ENCODE measurements at regions not wholly inside any gene's neighbourhood (a gene's known extent, or its start where the extent isn't known, plus 50 kb on each side); places are given as distances from the start of the nearest gene placed in this dataset.
A peak's percentile ranks its signal among the peaks of the same experiment; 100 is the strongest.

DNA sequence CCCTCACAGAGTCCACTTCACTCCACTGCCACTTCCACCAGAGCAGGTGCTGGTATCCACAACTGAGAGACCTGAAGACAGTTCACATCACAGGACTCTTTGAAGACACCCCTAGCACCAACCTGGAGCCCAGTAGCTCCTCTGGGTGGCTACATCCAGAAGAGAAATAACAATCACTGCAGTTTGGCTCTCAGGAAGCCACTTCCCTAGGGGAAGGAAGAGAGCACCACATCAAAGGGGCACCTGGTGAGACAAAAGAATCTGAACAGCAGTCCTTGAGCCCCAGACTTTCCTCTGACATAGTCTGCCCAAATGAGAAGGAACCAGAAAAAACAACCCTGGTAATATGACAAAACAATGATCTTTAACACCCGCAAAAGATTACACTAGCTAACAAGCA lies 113.2 kb downstream of the TENT5C start:
- TF ChIP-seq, protein P1, sequence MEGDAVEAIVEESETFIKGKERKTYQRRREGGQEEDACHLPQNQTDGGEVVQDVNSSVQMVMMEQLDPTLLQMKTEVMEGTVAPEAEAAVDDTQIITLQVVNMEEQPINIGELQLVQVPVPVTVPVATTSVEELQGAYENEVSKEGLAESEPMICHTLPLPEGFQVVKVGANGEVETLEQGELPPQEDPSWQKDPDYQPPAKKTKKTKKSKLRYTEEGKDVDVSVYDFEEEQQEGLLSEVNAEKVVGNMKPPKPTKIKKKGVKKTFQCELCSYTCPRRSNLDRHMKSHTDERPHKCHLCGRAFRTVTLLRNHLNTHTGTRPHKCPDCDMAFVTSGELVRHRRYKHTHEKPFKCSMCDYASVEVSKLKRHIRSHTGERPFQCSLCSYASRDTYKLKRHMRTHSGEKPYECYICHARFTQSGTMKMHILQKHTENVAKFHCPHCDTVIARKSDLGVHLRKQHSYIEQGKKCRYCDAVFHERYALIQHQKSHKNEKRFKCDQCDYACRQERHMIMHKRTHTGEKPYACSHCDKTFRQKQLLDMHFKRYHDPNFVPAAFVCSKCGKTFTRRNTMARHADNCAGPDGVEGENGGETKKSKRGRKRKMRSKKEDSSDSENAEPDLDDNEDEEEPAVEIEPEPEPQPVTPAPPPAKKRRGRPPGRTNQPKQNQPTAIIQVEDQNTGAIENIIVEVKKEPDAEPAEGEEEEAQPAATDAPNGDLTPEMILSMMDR (IDR thresholded peaks at IDR 0.05; ENCODE audit: unreplicated experiment), result no peak
- no peak overlapping the region for H3K27ac Mint-ChIP-seq
- DNase-seq (ENCODE audit: low spot score in 2 of 2, unreplicated experiment in 2 of 2), result no peak
- no peak overlapping the region for H3K4me3 Mint-ChIP-seq
- no peaks in the 10 kb centered on the region for H3K4me1 Mint-ChIP-seq
- H3K27me3 Mint-ChIP-seq (ENCODE audit: low read depth), result peaks cover 4% of the 10 kb centered on the region
- peaks cover 6% of the 10 kb centered on the region for H3K36me3 Mint-ChIP-seq
- H3K9me3 Mint-ChIP-seq, result peaks cover 58% of the 10 kb centered on the region

DNA sequence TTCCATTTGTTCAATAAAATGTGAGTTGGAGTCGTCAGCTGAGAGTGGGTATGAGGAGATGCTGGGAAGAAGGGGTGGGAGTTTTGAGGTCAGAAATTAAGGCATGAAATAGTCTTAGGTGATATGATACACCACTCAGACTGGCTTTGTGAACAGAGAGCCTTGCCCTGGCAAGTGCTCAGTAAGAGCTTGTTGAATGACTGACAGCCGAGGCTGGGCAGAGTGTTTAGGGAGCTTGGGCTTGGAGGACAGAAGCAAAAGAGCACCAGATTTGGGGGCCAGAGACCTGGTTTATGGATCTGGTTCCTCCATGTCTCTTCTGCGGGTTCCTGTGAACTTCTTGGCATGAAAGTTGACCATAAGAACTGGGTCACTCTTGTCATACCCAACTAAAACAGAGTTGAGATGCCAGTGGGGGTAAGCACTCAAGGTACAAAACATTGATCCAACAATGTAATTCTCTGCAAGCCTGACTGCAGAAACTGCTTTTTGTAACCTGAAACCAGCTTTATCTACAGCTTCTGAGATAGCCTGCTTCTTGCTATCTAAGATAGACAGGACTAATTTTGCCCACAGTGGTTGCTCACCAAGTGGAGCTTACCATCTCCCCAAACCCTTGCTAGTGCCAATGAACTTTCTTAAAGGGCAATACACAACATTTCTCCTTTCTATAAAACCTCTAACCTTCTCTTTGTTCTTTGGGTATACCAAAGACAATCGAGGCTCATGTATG lies 126.4 kb downstream of the TENT5C start:
- Mint-ChIP-seq H3K4me1 (peaks cover 21% of the 10 kb centered on the region), H3K4me3 (no peak overlapping the region), H3K27ac (no peak overlapping the region), H3K9me3 (peaks cover 24% of the 10 kb centered on the region), H3K36me3 (no peaks in the 10 kb centered on the region), H3K27me3 (ENCODE audit: low read depth) (no peaks in the 10 kb centered on the region)
- TF ChIP-seq, protein P1 (IDR thresholded peaks at IDR 0.05; ENCODE audit: unreplicated experiment), result no peak
- no peak for DNase-seq (ENCODE audit: low spot score in 2 of 2, unreplicated experiment in 2 of 2)

GRCh38 chr1:117732956-117733355 lies 127.1 kb downstream of the TENT5C start:
- TF ChIP-seq, protein P1 (IDR thresholded peaks at IDR 0.05; ENCODE audit: unreplicated experiment), result no peak
- Mint-ChIP-seq H3K36me3 (no peaks in the 10 kb centered on the region), H3K4me1 (peaks cover 21% of the 10 kb centered on the region), H3K4me3 (no peak overlapping the region), H3K27ac (no peak overlapping the region), H3K27me3 (ENCODE audit: low read depth) (no peaks in the 10 kb centered on the region), H3K9me3 (peaks cover 20% of the 10 kb centered on the region)
- no peak for DNase-seq (ENCODE audit: low spot score in 2 of 2, unreplicated experiment in 2 of 2)

- H3K4me1 Mint-ChIP-seq, result peaks cover 21% of the 10 kb centered on the region
- DNase-seq (ENCODE audit: low spot score in 2 of 2, unreplicated experiment in 2 of 2), result no peak
- no peaks in the 10 kb centered on the region for H3K27me3 Mint-ChIP-seq (ENCODE audit: low read depth)
- TF ChIP-seq, protein P1 (IDR thresholded peaks at IDR 0.05; ENCODE audit: unreplicated experiment), result no peak
- H3K36me3 Mint-ChIP-seq, result no peaks in the 10 kb centered on the region
- peaks cover 5% of the 10 kb centered on the region for H3K9me3 Mint-ChIP-seq
- peak overlapping the region; percentile 80 for H3K27ac Mint-ChIP-seq
- H3K4me3 Mint-ChIP-seq, result no peak overlapping the region
Measured at GRCh38 chr1:117734403-117734802, 128.6 kb downstream of the TENT5C start.

DNA sequence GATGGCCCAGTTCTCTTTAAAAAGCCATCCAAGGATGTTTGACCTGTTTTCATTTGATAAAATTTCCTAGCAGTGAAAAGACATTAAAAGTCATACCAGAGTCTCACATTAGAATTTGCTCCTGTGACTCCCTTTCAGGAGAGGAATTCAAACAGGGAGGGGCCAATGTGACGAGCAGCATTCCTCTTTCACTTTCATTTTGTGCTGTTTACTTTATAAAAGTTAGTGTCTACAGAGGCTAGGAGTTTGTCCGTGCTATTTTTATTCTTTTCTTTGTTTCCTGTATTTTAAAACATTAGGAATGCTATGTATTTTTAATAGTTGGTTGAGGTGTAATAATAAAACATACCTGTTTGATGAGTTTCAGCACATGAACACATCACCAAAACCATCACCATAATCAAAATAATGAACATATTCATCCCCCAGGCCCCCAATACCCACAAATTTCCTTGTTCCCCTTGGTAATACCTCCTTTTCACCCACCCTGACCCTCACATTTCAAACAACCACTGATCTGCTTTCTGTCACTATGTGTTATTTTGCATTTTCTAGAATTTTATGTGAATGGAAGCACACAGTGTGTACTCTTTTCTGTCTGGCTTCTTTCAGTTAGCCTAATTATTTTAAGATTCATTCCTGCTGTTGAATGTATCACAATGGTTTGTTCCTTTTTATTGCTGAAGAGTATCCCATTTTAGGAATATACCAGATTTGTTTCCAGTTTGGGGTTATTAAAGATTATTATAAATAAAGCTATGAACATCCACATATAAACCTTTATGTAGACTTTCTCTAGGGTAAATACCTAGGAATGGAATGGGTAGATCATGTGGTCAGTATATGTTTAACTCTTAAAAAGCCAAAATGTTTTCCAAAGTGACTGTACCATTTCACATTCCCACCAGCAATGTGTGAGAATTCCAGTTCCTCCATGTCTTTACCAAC lies 129.5 kb downstream of the TENT5C start:
- Mint-ChIP-seq H3K4me3 (peak overlapping the region; percentile 48), H3K36me3 (no peaks in the 10 kb centered on the region), H3K27me3 (ENCODE audit: low read depth) (no peaks in the 10 kb centered on the region), H3K27ac (peak overlapping the region; percentile 77), H3K4me1 (peaks cover 21% of the 10 kb centered on the region), H3K9me3 (peaks cover 3% of the 10 kb centered on the region)
- DNase-seq (ENCODE audit: low spot score in 2 of 2, unreplicated experiment in 2 of 2), result no peak
- TF ChIP-seq, protein P1 (IDR thresholded peaks at IDR 0.05; ENCODE audit: unreplicated experiment), result no peak

Measured in mesothelial cell of epicardium (in vitro differentiated cells).